Activated CD8-positive, alpha-beta memory T cell treated with anti-CD3 and anti-CD28 coated beads for 48 hours (primary cell): ENCODE measurements at regions not wholly inside any gene's neighbourhood (a gene's known extent, or its start where the extent isn't known, plus 50 kb on each side); places are given as distances from the start of the nearest gene placed in this dataset.

ENCODE experiments used
- DNase-seq, 3 experiments: peaks; one replicate each; pipeline ENCODE4 v3.0.0-alpha.2; 2020; ENCODE audit warnings: low read depth in 2 of 3, low spot score in 2 of 3

GRCh38 chr21:41689289-41689583, 77.6 kb downstream of the RIPK4 start:
- no peak for DNase-seq

DNA sequence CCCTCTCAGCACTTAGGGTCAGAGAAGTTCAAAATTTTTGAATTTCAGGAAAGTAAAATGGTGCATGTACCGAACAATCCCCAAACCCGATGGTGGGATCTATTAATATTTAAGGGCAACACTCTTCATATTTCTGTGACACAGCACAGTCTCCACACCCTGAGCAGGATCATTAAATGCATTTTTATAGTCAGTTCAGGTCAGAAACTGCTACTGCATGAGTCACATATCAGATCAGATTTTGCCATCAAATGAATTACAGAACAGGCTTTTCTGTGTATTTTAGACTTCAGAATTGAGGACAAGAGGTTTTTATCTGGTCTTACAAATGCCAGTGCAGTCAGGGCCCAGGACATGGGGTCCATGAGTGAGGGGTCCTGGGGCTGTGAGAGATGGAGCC, 79.2 kb downstream of the RIPK4 start:
- no peak for DNase-seq

DNA sequence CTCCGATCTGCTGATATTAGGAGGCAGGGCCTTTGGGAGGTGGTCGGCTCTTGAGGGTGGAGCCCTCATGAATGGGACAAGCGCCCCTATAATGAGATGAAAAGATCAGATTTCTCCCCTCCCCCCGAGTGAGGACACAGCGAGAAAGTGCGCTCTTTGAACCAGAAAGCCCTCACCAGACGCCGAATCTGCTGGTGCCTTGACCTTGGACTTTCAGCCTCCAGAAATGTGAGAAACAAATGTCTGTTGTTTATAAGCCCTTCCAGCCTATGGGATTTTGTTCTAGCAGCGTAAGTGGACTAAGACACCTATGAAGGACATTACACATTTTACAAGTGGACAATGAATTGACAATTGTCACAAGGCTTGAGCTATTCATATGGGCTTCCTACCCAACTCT, 80.2 kb downstream of the RIPK4 start:
- DNase-seq, result no peak

DNA sequence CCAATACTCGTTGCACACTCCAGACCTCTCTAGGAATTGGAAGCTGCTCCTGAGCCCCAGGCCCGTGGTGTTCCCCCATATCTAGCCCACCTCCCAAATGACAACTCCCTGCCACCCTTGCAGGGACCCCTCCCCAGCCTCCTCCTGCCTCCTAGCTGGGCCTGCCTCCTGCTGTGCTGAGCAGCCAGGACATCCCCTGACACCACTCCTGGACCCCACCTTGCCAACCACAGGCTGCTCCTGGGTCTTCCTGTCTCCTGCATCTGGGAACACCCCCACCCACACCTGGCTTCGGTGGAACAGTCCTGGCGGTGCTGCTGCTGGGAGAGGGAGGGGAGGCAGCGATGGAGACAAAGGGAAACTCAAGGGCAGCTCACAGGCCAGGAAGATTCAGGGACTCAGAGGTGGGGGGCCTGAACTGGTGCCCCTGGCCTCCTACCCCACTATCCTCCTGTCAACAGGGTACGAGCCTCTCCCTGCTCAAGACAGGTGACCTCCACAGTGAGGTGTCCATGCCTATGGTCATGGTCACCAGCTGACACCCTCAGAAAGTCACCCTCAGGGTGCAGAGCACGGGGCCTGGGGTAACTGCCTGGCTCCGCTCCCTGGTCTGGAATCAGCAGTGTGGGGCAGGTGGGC, 81.2 kb downstream of the RIPK4 start:
- no peak for DNase-seq

DNA sequence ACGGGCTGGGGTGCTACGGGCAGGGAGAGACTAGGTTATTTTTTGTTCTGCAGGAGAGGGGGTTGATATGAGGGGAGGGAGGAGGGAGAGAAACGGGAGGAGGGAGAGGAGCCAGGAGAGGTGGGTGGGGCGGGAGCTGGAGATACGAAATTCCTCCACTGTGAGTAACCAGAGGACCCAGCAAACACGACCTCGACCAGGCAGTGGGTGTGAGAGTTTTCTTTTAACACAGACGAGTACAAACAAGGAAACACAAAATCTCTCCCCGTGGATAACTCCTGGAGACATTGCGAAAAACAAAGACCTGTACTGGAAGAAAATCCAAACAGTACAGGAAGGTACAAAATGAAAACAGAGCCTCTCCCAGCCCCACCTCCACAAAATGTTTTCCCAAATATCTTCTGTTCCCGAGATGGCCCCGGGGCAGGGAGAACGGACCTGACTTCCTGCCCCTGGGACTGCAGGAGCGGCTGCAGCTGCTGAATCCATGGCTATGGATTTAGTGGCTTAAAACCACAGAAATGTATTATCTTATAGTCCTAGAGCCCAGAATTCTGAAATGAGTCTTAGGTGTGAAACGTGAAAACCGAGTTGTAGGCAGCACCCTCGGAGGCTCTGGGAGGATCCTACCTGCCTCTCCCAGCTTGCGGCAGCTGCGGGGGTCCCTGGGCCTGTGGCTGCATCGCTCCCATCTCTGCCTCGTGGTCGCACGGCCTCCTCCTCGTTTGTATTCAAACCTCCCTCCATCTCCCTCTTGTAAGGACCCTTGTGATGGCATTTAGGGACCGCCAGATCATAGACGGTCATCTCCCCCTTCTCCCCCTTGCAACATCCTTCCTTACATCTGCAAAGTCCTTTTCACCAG, 82.2 kb downstream of the RIPK4 start:
- no peak for DNase-seq

GRCh38 chr21:41683815-41684214, 83.0 kb downstream of the RIPK4 start:
- no peak for DNase-seq

DNA sequence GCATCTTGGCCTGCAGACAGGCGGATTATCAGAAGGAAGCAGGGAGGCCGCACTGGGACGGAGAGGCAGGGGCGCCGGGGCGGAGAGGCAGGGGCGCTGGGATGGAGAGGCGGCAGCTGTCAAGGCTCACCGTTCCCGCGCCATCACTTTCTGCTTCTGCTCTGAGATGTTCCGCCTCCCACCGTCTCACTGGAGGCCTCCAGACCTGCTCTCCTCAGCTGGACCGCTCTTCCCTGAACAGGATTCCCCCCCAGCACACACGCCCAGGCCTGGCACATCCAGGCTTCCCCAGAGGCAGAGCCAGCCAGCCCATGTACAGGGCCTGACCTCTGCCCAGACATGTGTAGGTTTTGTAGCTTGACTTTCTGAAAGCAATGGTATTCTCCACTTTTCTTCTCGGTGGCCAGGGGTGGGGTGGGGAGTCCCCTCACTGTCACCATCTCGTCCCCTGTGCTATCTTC, 84.1 kb downstream of the RIPK4 start:
- no peak for DNase-seq

GRCh38 chr21:41681939-41682718, 84.7 kb downstream of the RIPK4 start:
- DNase-seq, result no peak

- no peak for DNase-seq
Observed at GRCh38 chr21:41681348-41681801, 85.5 kb downstream of the RIPK4 start.

DNA sequence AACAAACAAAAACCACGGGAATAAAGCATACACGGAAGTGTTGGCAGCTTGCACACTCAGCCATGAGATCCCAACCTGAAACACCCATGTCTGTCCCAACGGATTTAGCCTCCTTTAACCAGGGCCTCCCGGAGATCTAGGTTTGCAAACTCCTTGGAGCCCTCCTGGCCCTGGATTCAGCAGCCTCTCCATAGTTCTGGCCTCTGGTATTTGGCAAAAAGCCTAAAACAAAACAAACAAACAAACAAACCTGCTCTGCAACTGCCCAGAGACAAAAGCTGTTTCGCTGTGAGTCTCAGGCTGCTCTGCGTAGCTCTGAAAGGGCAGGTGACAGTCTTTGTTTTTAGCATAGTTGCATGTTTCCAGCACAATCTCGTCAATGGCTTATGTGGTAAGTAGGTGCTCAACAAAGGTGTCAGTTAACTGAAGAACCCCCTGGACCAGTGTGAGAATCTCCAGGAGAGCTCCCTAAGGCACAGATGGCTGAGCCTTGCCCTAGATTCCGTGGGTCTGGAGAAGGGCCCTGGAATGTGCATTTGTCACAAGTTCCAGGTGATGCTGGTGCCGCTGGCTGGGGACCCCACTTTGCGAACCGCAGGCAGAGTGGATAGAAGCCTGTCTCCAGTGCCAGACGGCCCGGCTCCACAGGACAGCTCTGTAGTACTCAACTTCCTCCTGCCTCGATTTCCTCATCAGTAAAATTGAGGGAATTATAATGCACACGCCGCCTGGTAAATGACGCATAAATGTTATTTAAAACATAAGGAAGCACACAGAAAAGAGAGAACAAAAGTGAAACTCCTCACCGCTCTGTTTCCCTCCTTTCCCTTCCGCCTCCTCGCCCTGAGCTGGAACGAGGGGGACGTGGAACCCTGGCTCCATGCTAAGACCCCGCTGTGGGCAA, 86.2 kb downstream of the RIPK4 start:
- no peak for DNase-seq

DNA sequence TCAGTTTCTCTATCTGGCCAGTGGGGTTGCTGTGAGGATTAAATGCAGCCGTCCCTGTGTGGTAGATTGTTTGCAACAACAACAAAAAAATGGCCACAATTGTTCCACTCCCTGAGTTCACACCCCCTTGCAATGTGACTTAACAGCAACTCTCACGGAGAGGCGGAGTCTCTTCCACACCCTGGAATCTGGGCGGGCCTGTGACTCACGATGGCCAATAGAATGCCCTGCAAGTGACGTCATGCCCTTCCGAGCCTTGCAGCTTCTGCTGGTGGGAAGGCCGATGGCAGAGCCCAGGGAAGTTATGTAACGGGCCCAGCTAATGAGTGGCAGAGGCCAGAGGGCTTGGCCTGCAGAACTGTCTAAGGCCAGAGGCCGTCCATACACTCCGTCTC, 87.9 kb downstream of the RIPK4 start:
- no peak for DNase-seq

DNA sequence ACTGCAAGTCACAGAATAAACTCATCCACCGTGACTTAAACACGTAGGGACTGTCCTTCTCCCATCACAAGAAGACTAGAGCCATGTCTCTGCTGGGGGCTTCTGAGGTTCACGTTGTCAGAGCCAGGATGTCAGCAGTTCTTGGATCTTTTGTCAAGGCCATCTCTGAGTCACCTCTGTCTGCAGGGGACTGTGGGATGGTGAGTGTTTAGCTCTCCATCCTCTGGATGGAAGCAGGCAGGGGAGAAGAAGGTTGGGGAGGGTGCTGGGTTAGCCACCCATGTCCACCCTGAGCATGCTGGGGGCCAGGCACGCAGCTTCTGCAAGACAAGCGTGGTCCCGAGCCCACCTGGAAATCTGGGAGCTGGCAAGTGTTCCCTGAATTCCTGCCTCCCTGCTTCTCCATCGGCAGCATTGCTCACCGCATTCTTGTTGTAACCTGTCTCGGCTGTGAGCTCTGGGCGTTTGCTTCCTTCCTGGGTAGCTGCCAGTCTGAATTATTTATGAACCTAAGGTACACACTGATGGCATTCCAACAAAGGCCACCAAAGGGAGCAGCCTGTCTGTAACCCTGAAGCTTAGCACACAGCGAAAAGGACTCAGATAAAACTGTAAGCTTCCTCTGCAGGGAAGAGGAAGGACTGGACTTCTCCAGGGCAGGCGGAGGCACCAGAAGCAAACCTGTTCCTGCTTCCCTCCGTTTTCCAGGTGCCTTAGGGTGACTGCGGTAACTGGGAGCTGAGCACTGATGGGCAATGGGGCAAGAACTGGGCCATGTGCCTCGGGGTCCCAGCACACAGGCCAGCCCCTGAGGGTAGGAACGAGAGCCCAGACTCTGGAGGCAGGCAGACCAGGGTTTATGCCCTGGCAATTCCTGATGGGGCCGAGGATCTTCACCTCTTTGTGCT, 88.6 kb downstream of the RIPK4 start:
- DNase-seq, result no peak

DNA sequence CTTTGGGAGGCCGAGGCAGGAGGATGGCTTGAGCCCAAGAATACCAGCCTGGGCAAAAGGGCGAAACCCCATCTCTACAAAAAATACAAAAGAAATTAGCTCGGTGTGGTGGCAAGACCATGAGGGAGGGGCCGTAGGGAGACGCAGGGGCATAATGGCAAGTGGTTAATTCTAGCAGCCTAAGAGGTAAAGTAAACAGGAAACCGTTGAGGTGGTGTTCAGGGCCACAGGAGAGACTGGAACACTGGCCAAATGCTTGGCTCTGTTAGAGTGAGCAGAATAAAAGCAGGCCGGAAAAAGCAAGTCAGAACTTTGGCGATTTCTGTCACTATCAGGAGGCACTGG, 89.2 kb downstream of the RIPK4 start:
- DNase-seq, result no peak

GRCh38 chr21:41676198-41676597, 90.7 kb downstream of the RIPK4 start:
- DNase-seq, result no peak

- DNase-seq, result no peak
Observed at GRCh38 chr21:41675574-41675973, 91.3 kb downstream of the RIPK4 start.

DNA sequence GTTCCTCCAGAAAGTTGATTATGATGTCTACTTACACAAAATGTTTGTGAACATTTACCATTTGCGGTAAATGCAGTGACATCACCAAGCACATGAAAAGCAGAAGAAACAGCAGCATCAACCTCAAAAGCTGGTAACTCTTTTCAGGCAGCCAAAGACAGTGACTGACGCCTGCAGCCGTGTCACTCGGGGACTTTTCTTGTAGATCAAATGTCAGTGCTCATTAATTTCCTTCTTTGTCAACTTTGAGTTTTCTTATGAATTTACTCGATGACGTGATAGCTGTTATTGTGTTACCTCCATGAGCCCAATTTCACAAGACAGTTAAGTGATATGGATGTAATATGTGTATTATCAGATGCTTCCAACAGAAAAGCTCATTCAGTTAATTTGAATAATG, 92.5 kb downstream of the RIPK4 start:
- DNase-seq, result no peak

- no peak for DNase-seq
Observed at GRCh38 chr21:41673596-41674335, 93.1 kb downstream of the RIPK4 start.

DNA sequence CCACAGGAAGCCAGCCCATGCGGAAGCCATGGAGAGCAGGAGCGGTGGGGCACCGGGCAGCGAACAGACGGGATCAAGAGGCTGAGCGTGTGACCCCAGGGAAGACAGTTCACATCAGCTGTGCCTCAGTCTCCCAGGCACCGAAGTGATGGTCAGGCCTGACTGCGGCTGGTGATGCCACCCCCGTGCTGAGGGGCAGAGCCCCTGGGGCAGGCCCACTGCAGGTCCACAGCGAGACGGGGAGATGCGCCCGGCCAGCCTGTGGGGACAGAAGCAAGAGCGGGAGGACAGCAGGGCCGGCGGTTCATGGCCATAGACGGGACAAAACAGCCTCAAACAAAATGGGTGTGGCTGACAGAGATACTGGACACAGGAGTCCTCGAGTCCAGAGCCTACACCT, 93.8 kb downstream of the RIPK4 start:
- DNase-seq, result no peak

DNA sequence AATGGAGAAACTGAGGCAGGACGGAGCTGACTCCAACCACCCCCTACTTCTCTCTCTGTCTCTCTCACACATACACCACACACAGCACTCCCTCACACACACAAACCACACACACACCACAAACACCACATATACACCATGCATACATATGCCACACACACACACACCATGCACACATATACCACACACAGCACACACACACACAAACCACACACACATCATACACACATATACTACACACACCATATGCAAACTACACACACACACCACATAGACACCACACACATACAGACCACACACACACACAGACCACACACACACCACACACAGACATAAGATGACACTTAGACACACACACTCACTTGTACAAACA, 94.3 kb downstream of the RIPK4 start:
- no peak for DNase-seq
